Caco-2 (cell line): ENCODE measurements at regions not wholly inside any gene's neighbourhood (a gene's known extent, or its start where the extent isn't known, plus 50 kb on each side); places are given as distances from the start of the nearest gene placed in this dataset.
A peak's percentile ranks its signal among the peaks of the same experiment; 100 is the strongest.

Source experiments
- BruUV-seq: library from RNA; stranded (reverse); fragments of 400-500 nt; replicated peaks from 2 replicates; lab custom pipeline; 2021; lab: Mats Ljungman, UMichigan
- CTCF ChIA-PET: fragments of 300-600 bp; sonication (Branson Sonifier 250); formaldehyde crosslinking; loops from one replicate; lab custom pipeline; 2022; ENCODE audit warnings: antibody characterized with exemption; lab: Charles Lee
- POLR2A ChIA-PET: fragments of 300-600 bp; sonication (Branson Sonifier 250); formaldehyde crosslinking; loops from one replicate; lab custom pipeline; 2022; ENCODE audit warnings: antibody characterized with exemption; lab: Charles Lee
- DNase-seq, 2 experiments: peaks; one replicate each; pipeline versions ENCODE4 v3.0.0 to v3.0.0-alpha.2; 2020 to 2022
- H3K27me3 ChIP-seq: replicated peaks from 2 replicates; pipeline ENCODE4 v1.6.0; 2011; ENCODE audit warnings: low read length; ENCODE audit not compliant: control insufficient read depth, insufficient read depth
- H3K36me3 ChIP-seq: 2 replicates; pipeline ENCODE4 v1.5.1; 2011; ENCODE audit warnings: low read length; ENCODE audit not compliant: control insufficient read depth, insufficient read depth
- H3K4me1 ChIP-seq: fragments of 250-450 bp; sonication (Bioruptor Pico); 2 replicates; pipeline ENCODE4 v1.5.1; 2020; ENCODE audit warnings: mild to moderate bottlenecking
- H3K4me3 ChIP-seq: 2 replicates; pipeline ENCODE4 v1.5.1; 2011; ENCODE audit warnings: low read depth, mild to moderate bottlenecking, control low read depth, low read length
- H3K9me3 ChIP-seq: fragments of 250-450 bp; sonication (Bioruptor Pico); 2 replicates; pipeline ENCODE4 v1.5.1; 2020; ENCODE audit warnings: mild to moderate bottlenecking, moderate library complexity
- H3K27ac Mint-ChIP-seq: one replicate; pipeline ENCODE4 v1.8.0; 2022; ENCODE audit warnings: mixed read lengths; ENCODE audit not compliant: unreplicated experiment
- H3K27me3 Mint-ChIP-seq: one replicate; pipeline ENCODE4 v1.8.0; 2022; ENCODE audit warnings: mixed read lengths; ENCODE audit not compliant: insufficient read depth, unreplicated experiment
- H3K36me3 Mint-ChIP-seq: one replicate; pipeline ENCODE4 v1.8.0; 2022; ENCODE audit warnings: mild to moderate bottlenecking, mixed read lengths; ENCODE audit not compliant: insufficient read depth, unreplicated experiment
- H3K4me1 Mint-ChIP-seq: one replicate; pipeline ENCODE4 v1.8.0; 2022; ENCODE audit warnings: low read depth, mixed read lengths; ENCODE audit not compliant: unreplicated experiment
- H3K4me3 Mint-ChIP-seq: one replicate; pipeline ENCODE4 v1.8.0; 2022; ENCODE audit warnings: mild to moderate bottlenecking, moderate library complexity, mixed read lengths; ENCODE audit not compliant: unreplicated experiment
- H3K9me3 Mint-ChIP-seq: one replicate; pipeline ENCODE4 v1.8.0; 2022; ENCODE audit warnings: mixed read lengths; ENCODE audit not compliant: unreplicated experiment
- CTCF ChIP-seq, 2 experiments: fragments of 200-600 bp in 1 of 2; IDR thresholded peaks; 1 replicate in 1 of 2; 2 replicates in 1 of 2; pipeline versions ENCODE4 v1.5.1 to v1.8.0; 2011 to 2022; ENCODE audit warnings: antibody characterized with exemption in 1 of 2, control low read depth in 1 of 2, inconsistent platforms in 1 of 2, low read depth in 1 of 2, low read length in 1 of 2, mild to moderate bottlenecking in 1 of 2, moderate library complexity in 1 of 2; ENCODE audit not compliant: insufficient read depth in 1 of 2, severe bottlenecking in 1 of 2, unreplicated experiment in 1 of 2
- intact Hi-C: fragments of 100-400 bp; cut with micrococcal nuclease; formaldehyde crosslinking; loops from one replicate; pipeline ENCODE4 v1.10.0; 2022; ENCODE audit not compliant: unreplicated experiment

- POLR2A ChIA-PET = no interaction called here
- intact Hi-C loops = loop anchor here (2.0 to 10.0 kb wide), 2 partner anchors 131 to 223 kb away; no protein-coding TSS in a partner anchor
- H3K36me3 ChIP-seq = no peaks in the 10 kb centered on the region
- BruUV-seq = no TSS peak
- Mint-ChIP-seq H3K36me3 (no peaks in the 10 kb centered on the region), H3K4me1 (no peaks in the 10 kb centered on the region), H3K27me3 (peaks cover 13% of the 10 kb centered on the region), H3K4me3 (no peak overlapping the region), H3K27ac (no peak overlapping the region), H3K9me3 (no peaks in the 10 kb centered on the region)
- CTCF ChIA-PET = interaction anchor here (1.0 kb wide), 1 partner anchor 131 kb away, joined by 6 read pairs; no protein-coding TSS in a partner anchor
- H3K4me3 ChIP-seq = no peak overlapping the region
- no peaks in the 10 kb centered on the region for H3K27me3 ChIP-seq
- no peaks in the 10 kb centered on the region for H3K9me3 ChIP-seq
- no peak for TF ChIP-seq CTCF (IDR thresholded peaks at IDR 0.05; ENCODE audit: insufficient read depth in 1 of 2, low read depth in 1 of 2, low read length in 1 of 2, severe bottlenecking in 1 of 2, unreplicated experiment in 1 of 2)
- no peaks in the 10 kb centered on the region for H3K4me1 ChIP-seq
- DNase-seq = no peak
Observed at GRCh38 chr6:132961610-132962009, 147.2 kb downstream of the RPS12 start.

- Mint-ChIP-seq H3K27ac (no peak overlapping the region), H3K4me3 (no peak overlapping the region), H3K9me3 (no peaks in the 10 kb centered on the region), H3K36me3 (no peaks in the 10 kb centered on the region), H3K4me1 (no peaks in the 10 kb centered on the region), H3K27me3 (peaks cover 6% of the 10 kb centered on the region)
- intact Hi-C loops = loop anchor here (1.0 to 10.0 kb wide), 5 partner anchors 77 to 590 kb away; no protein-coding TSS in a partner anchor
- no peaks in the 10 kb centered on the region for H3K9me3 ChIP-seq
- no peak overlapping the region for H3K4me3 ChIP-seq
- no peaks in the 10 kb centered on the region for H3K27me3 ChIP-seq
- H3K4me1 ChIP-seq = no peaks in the 10 kb centered on the region
- H3K36me3 ChIP-seq = no peaks in the 10 kb centered on the region
- peak; percentile 87 to 88 for TF ChIP-seq CTCF (IDR thresholded peaks at IDR 0.05; ENCODE audit: insufficient read depth in 1 of 2, low read depth in 1 of 2, low read length in 1 of 2, severe bottlenecking in 1 of 2, unreplicated experiment in 1 of 2)
- DNase-seq = peak; percentile 69 to 81
- ChIA-PET POLR2A (interaction anchor here (0.5 kb wide), 1 partner anchor 602 kb away, joined by 4 read pairs; no protein-coding TSS in a partner anchor), CTCF (interaction anchor here (1.0 kb wide), 2 partner anchors 78 to 133 kb away, joined by 3 read pairs; no protein-coding TSS in a partner anchor)
- BruUV-seq = no TSS peak
Observed at GRCh38 chr6:132962936-132963868, 148.8 kb downstream of the RPS12 start.

GRCh38 chr6:132964101-132964867, 149.9 kb downstream of the RPS12 start:
- H3K27me3 Mint-ChIP-seq = peaks cover 3% of the 10 kb centered on the region
- H3K36me3 Mint-ChIP-seq = no peaks in the 10 kb centered on the region
- no TSS peak for BruUV-seq
- Histone ChIP-seq H3K4me1 (no peaks in the 10 kb centered on the region), H3K4me3 (no peak overlapping the region), H3K27me3 (no peaks in the 10 kb centered on the region), H3K36me3 (no peaks in the 10 kb centered on the region), H3K9me3 (no peaks in the 10 kb centered on the region)
- ChIA-PET POLR2A (no interaction called here), CTCF (no interaction called here)
- intact Hi-C loops = loop anchor here (10.0 kb wide), 1 partner anchor 221 kb away; no protein-coding TSS in a partner anchor
- H3K9me3 Mint-ChIP-seq = no peaks in the 10 kb centered on the region
- DNase-seq = no peak
- TF ChIP-seq CTCF (IDR thresholded peaks at IDR 0.05; ENCODE audit: insufficient read depth in 1 of 2, low read depth in 1 of 2, low read length in 1 of 2, severe bottlenecking in 1 of 2, unreplicated experiment in 1 of 2) = no peak
- H3K4me1 Mint-ChIP-seq = no peaks in the 10 kb centered on the region
- no peak overlapping the region for H3K4me3 Mint-ChIP-seq
- no peak overlapping the region for H3K27ac Mint-ChIP-seq
